ENCODE measurements at regions not wholly inside any gene's neighbourhood (a gene's known extent, or its start where the extent isn't known, plus 50 kb on each side); places are given as distances from the start of the nearest gene placed in this dataset.
"Not testable (repeated sequence)": the region's sequence is repeated elsewhere in the genome, so short reads cannot be mapped to it uniquely, and the experiment has no call there.

- no peak for DNase-seq
- in situ Hi-C loops (cut with HindIII; ENCODE audit: low pct_ligation_motif_present, low sequenced_read_pairs) = no loop called here
- TF ChIP-seq, protein P1, sequence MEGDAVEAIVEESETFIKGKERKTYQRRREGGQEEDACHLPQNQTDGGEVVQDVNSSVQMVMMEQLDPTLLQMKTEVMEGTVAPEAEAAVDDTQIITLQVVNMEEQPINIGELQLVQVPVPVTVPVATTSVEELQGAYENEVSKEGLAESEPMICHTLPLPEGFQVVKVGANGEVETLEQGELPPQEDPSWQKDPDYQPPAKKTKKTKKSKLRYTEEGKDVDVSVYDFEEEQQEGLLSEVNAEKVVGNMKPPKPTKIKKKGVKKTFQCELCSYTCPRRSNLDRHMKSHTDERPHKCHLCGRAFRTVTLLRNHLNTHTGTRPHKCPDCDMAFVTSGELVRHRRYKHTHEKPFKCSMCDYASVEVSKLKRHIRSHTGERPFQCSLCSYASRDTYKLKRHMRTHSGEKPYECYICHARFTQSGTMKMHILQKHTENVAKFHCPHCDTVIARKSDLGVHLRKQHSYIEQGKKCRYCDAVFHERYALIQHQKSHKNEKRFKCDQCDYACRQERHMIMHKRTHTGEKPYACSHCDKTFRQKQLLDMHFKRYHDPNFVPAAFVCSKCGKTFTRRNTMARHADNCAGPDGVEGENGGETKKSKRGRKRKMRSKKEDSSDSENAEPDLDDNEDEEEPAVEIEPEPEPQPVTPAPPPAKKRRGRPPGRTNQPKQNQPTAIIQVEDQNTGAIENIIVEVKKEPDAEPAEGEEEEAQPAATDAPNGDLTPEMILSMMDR (IDR thresholded peaks at IDR 0.05; ENCODE audit: low read depth, low read length, missing control alignments) = no peak
These were observed 75.3 kb upstream of the FRMPD3 start for GRCh38 chrX:107374132-107374531.

DNA sequence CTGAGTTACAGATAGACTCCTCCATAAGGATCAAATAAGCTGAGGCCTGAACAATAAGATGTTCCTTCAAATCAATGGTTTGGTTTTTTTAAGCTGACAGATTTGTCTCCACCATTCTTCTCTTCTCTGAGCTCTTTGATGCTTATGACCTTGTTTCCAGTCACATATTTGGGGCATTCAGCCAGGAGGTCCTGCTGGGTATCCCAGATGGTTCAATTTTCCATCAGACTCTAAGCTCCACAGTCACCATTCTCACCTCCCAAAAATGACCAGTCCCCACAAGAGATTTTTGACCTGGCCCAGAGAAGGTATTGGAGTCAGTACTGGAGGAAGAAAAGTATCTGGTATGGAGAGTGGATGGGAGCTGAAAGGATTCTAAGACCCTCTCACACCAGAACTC, 74.6 kb upstream of the FRMPD3 start:
- no peaks in the 10 kb centered on the region for H3K27me3 ChIP-seq (replicated peaks)
- in situ Hi-C loops (cut with HindIII; ENCODE audit: low pct_ligation_motif_present, low sequenced_read_pairs) = no loop called here
- TF ChIP-seq, protein P1 (IDR thresholded peaks at IDR 0.05; ENCODE audit: low read depth, low read length, missing control alignments) = no peak
- no peak for DNase-seq
- H3K27ac ChIP-seq = no peak overlapping the region
- no peak overlapping the region for H3K4me3 ChIP-seq (ENCODE audit: low read depth, low read length)
- H3K36me3 ChIP-seq (replicated peaks) = no peaks in the 10 kb centered on the region

More at GRCh38 chrX:107374132-107374531, 75.3 kb upstream of the FRMPD3 start:
- no peak overlapping the region for H3K4me3 ChIP-seq (ENCODE audit: low read depth, low read length)
- H3K27ac ChIP-seq = no peak overlapping the region
- no peaks in the 10 kb centered on the region for H3K36me3 ChIP-seq (replicated peaks)
- no peaks in the 10 kb centered on the region for H3K27me3 ChIP-seq (replicated peaks)

DNA sequence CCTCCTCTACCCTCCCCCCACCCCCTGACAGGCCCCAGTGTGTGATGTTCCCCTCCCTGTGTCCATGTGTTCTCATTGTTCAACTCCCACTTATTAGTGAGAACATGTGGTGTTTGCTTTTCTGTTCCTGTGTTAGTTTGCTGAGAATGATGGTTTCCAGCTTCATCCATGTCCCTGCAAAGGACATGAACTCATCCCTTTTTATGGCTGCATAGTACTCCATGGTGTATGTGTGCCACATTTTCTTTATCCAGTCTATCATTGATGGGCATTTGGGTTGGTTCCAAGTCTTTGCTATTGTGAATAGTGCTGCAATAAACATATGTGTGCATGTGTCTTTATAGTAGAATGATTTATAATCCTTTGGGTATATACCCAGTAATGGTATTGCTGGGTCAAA, 73.3 kb upstream of the FRMPD3 start:
- in situ Hi-C loops (cut with HindIII; ENCODE audit: low pct_ligation_motif_present, low sequenced_read_pairs); H3K36me3 ChIP-seq (replicated peaks); H3K27me3 ChIP-seq (replicated peaks); H3K27ac ChIP-seq; H3K4me3 ChIP-seq (ENCODE audit: low read depth, low read length); DNase-seq: not testable (repeated sequence)

DNA sequence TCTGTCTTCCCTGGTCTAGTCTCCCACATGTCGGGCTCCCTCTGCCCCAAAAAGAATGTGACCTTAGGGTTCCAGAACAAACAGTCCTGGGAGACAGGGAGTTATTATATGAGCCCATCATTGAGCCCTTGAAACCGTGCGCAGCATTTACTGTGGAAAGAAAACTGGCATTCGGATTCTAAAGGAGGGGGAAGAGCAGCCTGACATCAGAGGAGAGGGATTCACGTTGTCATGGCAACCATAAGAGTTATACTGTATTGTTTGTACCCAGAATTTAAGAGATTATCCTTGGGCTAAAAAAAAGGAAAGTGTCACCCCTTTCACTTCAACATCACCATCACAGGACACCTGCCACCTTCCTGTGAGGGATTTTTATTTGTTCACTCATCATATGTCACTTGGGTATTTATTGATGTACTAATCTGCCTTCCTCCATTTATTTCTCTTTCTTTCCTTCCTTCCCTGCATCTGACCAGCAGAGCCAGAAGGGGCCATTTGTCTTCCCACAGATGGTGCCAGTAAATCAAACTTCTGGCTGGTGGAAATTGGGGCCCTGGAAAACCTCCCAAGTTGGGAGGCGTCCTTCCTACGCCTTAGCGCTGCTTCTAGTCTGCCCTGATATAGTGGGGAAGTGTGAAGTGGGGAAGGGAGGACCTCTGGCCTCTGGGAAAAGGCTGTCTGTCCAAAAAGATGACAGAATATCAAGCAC, 64.9 kb upstream of the FRMPD3 start:
- no peak overlapping the region for H3K4me3 ChIP-seq (ENCODE audit: low read depth, low read length)
- H3K36me3 ChIP-seq (replicated peaks) = no peaks in the 10 kb centered on the region
- H3K27ac ChIP-seq = no peak overlapping the region
- no peak for DNase-seq
- TF ChIP-seq, protein P1 (IDR thresholded peaks at IDR 0.05; ENCODE audit: low read depth, low read length, missing control alignments) = no peak
- H3K27me3 ChIP-seq (replicated peaks) = no peaks in the 10 kb centered on the region
- in situ Hi-C loops (cut with HindIII; ENCODE audit: low pct_ligation_motif_present, low sequenced_read_pairs) = no loop called here

DNA sequence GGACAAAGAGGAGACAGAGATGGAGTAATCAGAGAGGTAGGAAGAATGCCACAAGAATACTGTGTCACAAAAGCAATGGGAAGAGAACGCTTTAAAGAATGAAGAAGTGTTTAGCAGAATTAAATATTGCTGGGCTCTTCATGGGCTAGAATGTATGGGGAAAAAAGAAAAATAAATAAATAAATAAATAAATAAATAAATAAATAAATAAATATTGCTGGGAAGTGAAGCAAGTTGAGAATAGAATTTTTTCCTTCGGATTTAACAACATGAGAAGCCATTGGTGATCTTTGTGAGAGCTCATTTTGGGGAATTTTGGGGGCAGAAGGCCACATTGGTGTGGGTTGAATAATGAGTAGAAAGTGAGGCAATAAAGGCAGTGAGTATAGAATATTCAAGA, 59.7 kb upstream of the FRMPD3 start:
- in situ Hi-C loops (cut with HindIII; ENCODE audit: low pct_ligation_motif_present, low sequenced_read_pairs) = no loop called here
- no peak overlapping the region for H3K4me3 ChIP-seq (ENCODE audit: low read depth, low read length)
- DNase-seq = no peak
- no peak overlapping the region for H3K27ac ChIP-seq
- H3K36me3 ChIP-seq (replicated peaks) = no peaks in the 10 kb centered on the region
- no peaks in the 10 kb centered on the region for H3K27me3 ChIP-seq (replicated peaks)
- TF ChIP-seq, protein P1 (IDR thresholded peaks at IDR 0.05; ENCODE audit: low read depth, low read length, missing control alignments) = no peak

GRCh38 chrX:107393656-107394055, 55.8 kb upstream of the FRMPD3 start:
- H3K36me3 ChIP-seq (replicated peaks); H3K27me3 ChIP-seq (replicated peaks); H3K27ac ChIP-seq; in situ Hi-C loops (cut with HindIII; ENCODE audit: low pct_ligation_motif_present, low sequenced_read_pairs); H3K4me3 ChIP-seq (ENCODE audit: low read depth, low read length); DNase-seq: not testable (repeated sequence)

DNA sequence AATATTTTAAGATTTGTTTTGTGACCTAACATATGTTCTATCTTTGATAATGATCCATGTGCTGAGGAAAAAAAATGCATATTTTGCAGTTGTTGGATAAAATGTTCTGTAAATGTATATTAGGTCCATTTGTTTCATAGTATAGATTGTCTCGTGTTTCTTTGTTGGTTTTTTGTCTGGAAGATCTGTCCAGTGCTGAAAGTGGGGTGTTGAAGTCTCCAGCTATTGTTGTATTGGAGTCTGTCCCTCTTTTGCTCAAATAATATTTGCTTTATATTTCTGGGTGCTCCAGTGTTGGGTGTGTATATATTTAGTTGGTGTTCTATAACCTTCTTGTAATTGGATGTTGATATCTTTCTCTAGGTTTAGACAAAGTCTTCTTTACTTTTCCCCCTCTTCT, 53.2 kb upstream of the FRMPD3 start:
- Histone ChIP-seq H3K27me3 (replicated peaks) (no peaks in the 10 kb centered on the region), H3K27ac (no peak overlapping the region), H3K36me3 (replicated peaks) (no peaks in the 10 kb centered on the region), H3K4me3 (ENCODE audit: low read depth, low read length) (no peak overlapping the region)
- in situ Hi-C loops (cut with HindIII; ENCODE audit: low pct_ligation_motif_present, low sequenced_read_pairs) = no loop called here
- no peak for DNase-seq
- TF ChIP-seq, protein P1 (IDR thresholded peaks at IDR 0.05; ENCODE audit: low read depth, low read length, missing control alignments) = no peak

All from brain microvascular endothelial cell (primary cell).